Activated CD8-positive, alpha-beta memory T cell treated with anti-CD3 and anti-CD28 coated beads, Interleukin-2, amount 10 ng/mL, durations not matched to agents 7 days and 5 days (primary cell): ENCODE measurements at regions not wholly inside any gene's neighbourhood (a gene's known extent, or its start where the extent isn't known, plus 50 kb on each side); places are given as distances from the start of the nearest gene placed in this dataset.

Experiments
- ATAC-seq: fragments of 150-1000 bp; cut with Tn5 transposase; one replicate; pipeline ENCODE4 v1.10.0; 2021; ENCODE audit warnings: moderate library complexity
- CTCF ChIA-PET: fragments of 350-600 bp; sonication (Branson Sonifier 250); formaldehyde crosslinking; loops from one replicate; lab custom pipeline; 2021; ENCODE audit warnings: antibody characterized with exemption; lab: Charles Lee
- DNase-seq: peaks from one replicate; pipeline ENCODE4 v3.0.0-alpha.2; 2020
- H3K27ac Mint-ChIP-seq: one replicate; pipeline ENCODE4 v1.8.0; 2021; ENCODE audit warnings: mild to moderate bottlenecking, mixed read lengths
- H3K27me3 Mint-ChIP-seq: one replicate; pipeline ENCODE4 v1.8.0; 2021; ENCODE audit warnings: mixed read lengths
- H3K36me3 Mint-ChIP-seq: one replicate; pipeline ENCODE4 v1.8.0; 2021; ENCODE audit warnings: mild to moderate bottlenecking, mixed read lengths
- H3K4me1 Mint-ChIP-seq: one replicate; pipeline ENCODE4 v1.8.0; 2021; ENCODE audit warnings: mixed read lengths
- H3K4me3 Mint-ChIP-seq: one replicate; pipeline ENCODE4 v1.8.0; 2021; ENCODE audit warnings: mild to moderate bottlenecking, moderate library complexity, mixed read lengths
- H3K9me3 Mint-ChIP-seq: one replicate; pipeline ENCODE4 v1.8.0; 2022; ENCODE audit warnings: low read depth, mixed read lengths

GRCh38 chr20:43287637-43288036, 97.9 kb upstream of the PTPRT start:
- CTCF ChIA-PET: no interaction called here
- DNase-seq: no peak
- no peak overlapping the region for H3K27ac Mint-ChIP-seq
- no peaks in the 10 kb centered on the region for H3K9me3 Mint-ChIP-seq
- no peak for ATAC-seq
- H3K4me1 Mint-ChIP-seq: no peaks in the 10 kb centered on the region
- H3K36me3 Mint-ChIP-seq: no peaks in the 10 kb centered on the region
- H3K4me3 Mint-ChIP-seq: no peak overlapping the region
- peaks cover 11% of the 10 kb centered on the region for H3K27me3 Mint-ChIP-seq

- no peak overlapping the region for H3K27ac Mint-ChIP-seq
- H3K36me3 Mint-ChIP-seq: no peaks in the 10 kb centered on the region
- H3K4me3 Mint-ChIP-seq: no peak overlapping the region
- H3K4me1 Mint-ChIP-seq: no peaks in the 10 kb centered on the region
- H3K9me3 Mint-ChIP-seq: peaks cover 3% of the 10 kb centered on the region
- H3K27me3 Mint-ChIP-seq: peaks cover 11% of the 10 kb centered on the region
- ATAC-seq (no peak), DNase-seq (no peak)
- CTCF ChIA-PET: no interaction called here
Observed at GRCh38 chr20:43285170-43285569, 95.5 kb upstream of the PTPRT start.

DNA sequence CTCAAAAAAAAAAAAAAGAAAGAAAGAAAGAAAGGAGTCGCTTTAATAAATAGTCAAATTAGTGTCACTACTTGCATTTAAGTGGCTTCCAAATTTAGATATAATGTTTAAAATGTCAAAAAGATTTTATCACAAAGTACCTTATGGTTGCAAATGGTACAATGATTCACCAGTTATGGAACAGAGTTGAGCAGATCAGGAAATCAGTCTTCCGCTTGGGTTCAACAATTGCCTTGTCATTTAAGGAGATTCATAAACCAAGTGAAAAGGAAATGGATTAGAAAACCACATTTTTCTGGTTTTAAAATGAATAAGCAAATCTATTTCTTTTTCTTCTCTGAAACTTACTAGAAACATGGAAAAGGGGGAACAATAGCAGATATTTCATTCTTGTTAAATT, 94.8 kb upstream of the PTPRT start:
- Mint-ChIP-seq H3K9me3 (peaks cover 3% of the 10 kb centered on the region), H3K4me3 (no peak overlapping the region), H3K36me3 (no peaks in the 10 kb centered on the region), H3K27me3 (peaks cover 11% of the 10 kb centered on the region), H3K4me1 (no peaks in the 10 kb centered on the region), H3K27ac (no peak overlapping the region)
- ATAC-seq (no peak), DNase-seq (no peak)
- CTCF ChIA-PET: no interaction called here

DNA sequence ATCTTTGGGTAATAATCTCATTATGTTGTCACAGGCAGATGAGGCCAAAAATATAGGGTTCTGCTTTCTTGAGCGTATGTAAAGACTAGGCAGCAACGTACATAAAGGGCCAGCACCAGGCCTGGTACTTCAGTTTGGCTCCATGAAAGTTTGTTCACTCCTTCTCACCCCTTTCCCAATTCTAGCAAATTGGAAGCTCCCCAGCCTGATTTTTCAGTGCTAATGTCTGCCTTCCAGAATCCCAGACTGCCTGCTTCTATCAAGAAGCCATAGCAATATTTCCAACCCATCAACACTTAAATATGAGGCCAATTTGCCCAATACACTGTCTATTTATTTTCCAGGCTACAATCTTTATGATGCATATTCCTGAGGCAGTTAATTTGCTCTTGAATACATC, 93.4 kb upstream of the PTPRT start:
- DNase-seq: no peak
- no peak for ATAC-seq
- H3K27ac Mint-ChIP-seq: no peak overlapping the region
- H3K36me3 Mint-ChIP-seq: no peaks in the 10 kb centered on the region
- H3K9me3 Mint-ChIP-seq: peaks cover 3% of the 10 kb centered on the region
- no peaks in the 10 kb centered on the region for H3K4me1 Mint-ChIP-seq
- H3K27me3 Mint-ChIP-seq: peaks cover 11% of the 10 kb centered on the region
- H3K4me3 Mint-ChIP-seq: no peak overlapping the region
- CTCF ChIA-PET: no interaction called here

- Mint-ChIP-seq H3K27ac (no peak overlapping the region), H3K27me3 (no peaks in the 10 kb centered on the region), H3K9me3 (no peaks in the 10 kb centered on the region), H3K4me3 (no peak overlapping the region), H3K36me3 (no peaks in the 10 kb centered on the region), H3K4me1 (no peaks in the 10 kb centered on the region)
- DNase-seq: no peak
- no peak for ATAC-seq
- CTCF ChIA-PET: no interaction called here
Observed at GRCh38 chr20:43271980-43272379, 82.3 kb upstream of the PTPRT start.

DNA sequence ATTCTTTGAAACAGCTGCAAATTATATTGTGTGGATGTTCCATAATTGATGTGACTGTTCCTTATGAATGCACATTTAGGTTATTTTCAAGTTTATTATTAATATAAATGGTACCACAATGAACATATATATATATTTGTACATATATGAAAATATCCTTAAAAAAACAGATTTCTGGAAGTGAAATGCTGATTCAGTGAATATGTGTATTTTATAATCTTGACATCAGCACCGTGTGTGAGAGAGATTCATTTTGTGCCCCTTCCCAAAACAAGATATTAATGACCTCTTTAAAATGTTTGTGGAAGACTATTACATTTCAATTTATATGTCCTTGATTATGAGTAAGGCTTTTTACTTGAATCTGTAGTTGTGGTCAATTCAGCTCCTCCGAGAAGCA, 75.7 kb upstream of the PTPRT start:
- Mint-ChIP-seq H3K27ac (no peak overlapping the region), H3K4me3 (no peak overlapping the region), H3K27me3 (no peaks in the 10 kb centered on the region), H3K4me1 (no peaks in the 10 kb centered on the region), H3K36me3 (no peaks in the 10 kb centered on the region), H3K9me3 (no peaks in the 10 kb centered on the region)
- ATAC-seq (no peak), DNase-seq (no peak)
- CTCF ChIA-PET: interaction anchor here (1.3 kb wide), 1 partner anchor 125 kb away, joined by 4 read pairs; no protein-coding TSS in a partner anchor

DNA sequence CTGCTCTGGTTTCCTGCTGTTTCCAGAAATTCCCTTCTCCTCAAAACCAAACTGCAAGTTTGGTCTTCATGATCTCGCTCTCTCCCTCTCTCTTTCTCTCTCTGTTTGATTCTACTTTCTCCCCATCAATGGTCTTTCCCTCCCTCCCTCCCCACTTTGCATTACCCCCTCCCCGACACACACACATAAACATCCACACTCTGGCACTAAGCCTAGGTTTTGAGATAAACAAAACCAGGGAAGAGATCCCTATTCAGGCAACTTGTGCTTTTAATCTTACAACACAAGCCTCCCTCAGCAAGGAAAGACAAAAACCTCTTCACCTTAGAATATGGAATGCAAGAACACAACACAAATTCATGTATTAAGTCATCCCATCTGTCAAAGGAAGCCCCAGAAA, 73.5 kb upstream of the PTPRT start:
- H3K4me1 Mint-ChIP-seq: no peaks in the 10 kb centered on the region
- no peaks in the 10 kb centered on the region for H3K27me3 Mint-ChIP-seq
- no peaks in the 10 kb centered on the region for H3K9me3 Mint-ChIP-seq
- H3K4me3 Mint-ChIP-seq: no peak overlapping the region
- DNase-seq (no peak), ATAC-seq (no peak)
- H3K27ac Mint-ChIP-seq: no peak overlapping the region
- no peaks in the 10 kb centered on the region for H3K36me3 Mint-ChIP-seq
- CTCF ChIA-PET: no interaction called here

DNA sequence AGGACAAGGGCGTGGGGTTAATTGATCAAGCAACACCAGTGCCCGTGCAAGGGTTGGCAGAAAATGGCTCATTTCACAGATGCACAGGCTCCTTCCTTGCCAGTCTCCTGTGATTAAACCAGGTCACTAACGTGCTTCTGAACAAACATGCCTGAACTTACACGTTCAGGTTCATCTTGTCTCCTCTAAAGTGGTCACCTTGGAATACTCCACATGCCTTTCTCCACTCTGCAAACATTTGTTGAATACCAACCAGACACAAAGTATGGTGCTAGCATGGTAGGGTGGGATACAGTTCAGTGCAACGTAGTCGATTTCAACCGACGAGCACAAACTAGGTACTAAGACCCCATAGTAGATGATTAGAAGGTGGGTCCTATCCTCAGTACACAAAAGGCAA, 72.6 kb upstream of the PTPRT start:
- Mint-ChIP-seq H3K36me3 (no peaks in the 10 kb centered on the region), H3K4me1 (no peaks in the 10 kb centered on the region), H3K27me3 (no peaks in the 10 kb centered on the region), H3K4me3 (no peak overlapping the region), H3K9me3 (no peaks in the 10 kb centered on the region), H3K27ac (no peak overlapping the region)
- ATAC-seq: no peak
- no peak for DNase-seq
- CTCF ChIA-PET: no interaction called here

DNA sequence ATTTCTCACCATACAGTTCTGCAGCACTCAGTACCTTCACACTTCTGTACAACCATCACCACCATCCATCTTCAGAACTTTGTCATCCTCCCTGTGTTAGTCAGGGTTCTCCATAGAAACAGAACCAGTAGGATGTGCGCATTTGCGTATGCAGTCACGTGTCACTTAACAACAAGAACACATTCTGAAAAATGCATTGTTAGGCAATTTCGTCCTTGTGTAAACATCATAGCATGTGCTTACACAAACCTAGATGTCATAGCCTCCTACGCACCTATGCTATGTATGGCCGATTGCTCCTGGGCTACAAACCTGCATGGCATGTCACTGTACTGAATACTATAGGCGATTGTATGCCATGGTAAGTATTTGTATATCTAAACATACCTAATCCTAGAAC, 66.2 kb upstream of the PTPRT start:
- no peak overlapping the region for H3K4me3 Mint-ChIP-seq
- CTCF ChIA-PET: no interaction called here
- no peaks in the 10 kb centered on the region for H3K27me3 Mint-ChIP-seq
- no peak for DNase-seq
- ATAC-seq: no peak
- H3K4me1 Mint-ChIP-seq: no peaks in the 10 kb centered on the region
- no peaks in the 10 kb centered on the region for H3K36me3 Mint-ChIP-seq
- H3K9me3 Mint-ChIP-seq: no peaks in the 10 kb centered on the region
- H3K27ac Mint-ChIP-seq: no peak overlapping the region

- Mint-ChIP-seq H3K9me3 (no peaks in the 10 kb centered on the region), H3K4me1 (no peaks in the 10 kb centered on the region), H3K27me3 (no peaks in the 10 kb centered on the region), H3K4me3 (no peak overlapping the region), H3K36me3 (no peaks in the 10 kb centered on the region), H3K27ac (no peak overlapping the region)
- CTCF ChIA-PET: no interaction called here
- DNase-seq: no peak
- no peak for ATAC-seq
Observed at GRCh38 chr20:43252761-43253160, 63.1 kb upstream of the PTPRT start.

DNA sequence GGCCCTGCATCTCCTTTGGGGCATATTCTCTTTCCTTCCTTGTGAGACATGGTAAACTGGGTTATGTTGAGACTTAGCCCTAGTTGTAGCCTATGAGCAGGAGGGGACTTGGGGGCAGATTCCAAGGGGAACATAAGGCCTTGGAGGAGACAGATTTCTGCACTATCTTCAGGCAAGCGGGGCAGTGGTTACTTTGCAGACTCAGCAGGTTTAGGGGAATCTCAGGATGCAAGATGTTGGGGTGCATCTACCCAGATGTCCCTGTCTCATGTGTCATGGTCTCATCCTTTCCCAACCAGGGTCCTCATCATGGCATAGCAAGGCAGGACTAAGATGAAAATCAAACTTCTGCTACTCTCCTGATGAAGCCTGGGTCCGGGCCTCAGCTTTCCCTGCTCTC, 58.6 kb upstream of the PTPRT start:
- CTCF ChIA-PET: no interaction called here
- Mint-ChIP-seq H3K27ac (no peak overlapping the region), H3K4me3 (no peak overlapping the region), H3K27me3 (no peaks in the 10 kb centered on the region), H3K36me3 (no peaks in the 10 kb centered on the region), H3K4me1 (no peaks in the 10 kb centered on the region), H3K9me3 (no peaks in the 10 kb centered on the region)
- ATAC-seq: no peak
- DNase-seq: no peak

GRCh38 chr20:43247361-43247760, 57.7 kb upstream of the PTPRT start:
- H3K4me3 Mint-ChIP-seq: no peak overlapping the region
- H3K27ac Mint-ChIP-seq: no peak overlapping the region
- DNase-seq (no peak), ATAC-seq (no peak)
- CTCF ChIA-PET: no interaction called here
- no peaks in the 10 kb centered on the region for H3K4me1 Mint-ChIP-seq
- H3K9me3 Mint-ChIP-seq: no peaks in the 10 kb centered on the region
- no peaks in the 10 kb centered on the region for H3K36me3 Mint-ChIP-seq
- H3K27me3 Mint-ChIP-seq: no peaks in the 10 kb centered on the region

DNA sequence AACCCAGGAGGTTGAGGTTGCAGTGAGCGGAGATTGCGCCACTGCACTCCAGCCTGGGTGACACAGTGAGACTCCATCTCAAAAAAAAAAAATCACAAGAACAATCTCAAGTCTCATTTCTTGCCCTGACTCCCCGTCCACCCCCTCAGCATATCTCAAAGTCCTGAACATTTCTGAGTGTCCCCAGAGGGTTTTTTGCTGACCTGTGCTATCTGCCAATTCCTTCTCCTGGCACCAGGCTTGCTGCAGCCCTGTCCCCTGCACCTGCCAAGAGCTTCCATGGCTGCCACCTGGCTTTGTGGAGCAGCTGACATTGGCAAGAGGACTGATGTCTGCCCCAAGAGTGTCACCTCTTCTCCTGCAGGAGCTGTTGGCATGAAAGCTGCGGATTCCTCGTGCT, 54.9 kb upstream of the PTPRT start:
- CTCF ChIA-PET: no interaction called here
- no peak for ATAC-seq

DNA sequence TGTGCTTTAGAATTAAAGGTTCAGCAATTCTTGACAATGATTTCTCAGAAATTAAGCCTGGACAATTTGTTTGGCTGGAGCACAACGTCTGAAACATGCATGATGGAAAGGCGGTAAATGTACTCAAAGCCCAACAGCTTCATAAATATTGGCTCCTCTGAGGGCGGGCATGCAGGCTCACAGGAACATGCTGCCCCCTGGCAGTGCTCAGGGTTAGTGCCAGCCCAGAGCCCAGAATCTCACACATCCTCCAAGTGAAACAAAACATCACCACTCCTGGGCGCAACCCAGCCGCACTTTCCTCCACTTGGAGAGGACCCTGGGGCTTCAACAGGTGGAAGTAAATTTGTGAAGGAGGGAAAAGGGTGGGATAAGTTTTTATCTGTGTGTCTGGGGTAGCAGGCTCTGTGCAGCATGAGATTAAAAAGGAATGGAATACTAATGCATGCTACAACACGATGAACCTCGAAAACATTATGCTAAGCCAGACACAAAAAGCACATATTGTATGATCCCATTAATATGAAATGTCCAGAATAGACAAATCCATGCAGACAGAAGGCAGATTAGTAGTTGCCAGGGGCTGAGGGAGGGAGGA, 54.1 kb upstream of the PTPRT start:
- DNase-seq (no peak), ATAC-seq (no peak)
- peaks cover 2% of the 10 kb centered on the region for H3K9me3 Mint-ChIP-seq
- no peaks in the 10 kb centered on the region for H3K4me1 Mint-ChIP-seq
- CTCF ChIA-PET: no interaction called here
- no peak overlapping the region for H3K27ac Mint-ChIP-seq
- H3K4me3 Mint-ChIP-seq: no peak overlapping the region
- no peaks in the 10 kb centered on the region for H3K27me3 Mint-ChIP-seq
- no peaks in the 10 kb centered on the region for H3K36me3 Mint-ChIP-seq

More for the DNA sequence above, 54.9 kb upstream of the PTPRT start:
- DNase-seq: no peak
- Mint-ChIP-seq H3K9me3 (no peaks in the 10 kb centered on the region), H3K36me3 (no peaks in the 10 kb centered on the region), H3K27me3 (no peaks in the 10 kb centered on the region), H3K4me1 (no peaks in the 10 kb centered on the region), H3K27ac (no peak overlapping the region), H3K4me3 (no peak overlapping the region)
